Colonic mucosa (tissue), 4 donors: ENCODE measurements at regions not wholly inside any gene's neighbourhood (a gene's known extent, or its start where the extent isn't known, plus 50 kb on each side); places are given as distances from the start of the nearest gene placed in this dataset.

Source experiments
- DNase-seq: peaks from one replicate; pipeline ENCODE4 v3.0.0-alpha.2; 2020
- H3K27ac ChIP-seq: fragments of 200-600 bp; one replicate; pipeline ENCODE4 v1.8.0; 2021
- H3K27me3 ChIP-seq: fragments of 200-600 bp; one replicate; pipeline ENCODE4 v1.8.0; 2021
- H3K36me3 ChIP-seq: fragments of 200-600 bp; one replicate; pipeline ENCODE4 v1.8.0; 2021
- H3K4me1 ChIP-seq: fragments of 200-600 bp; one replicate; pipeline ENCODE4 v1.8.0; 2021; ENCODE audit warnings: mild to moderate bottlenecking
- H3K4me3 ChIP-seq: fragments of 200-600 bp; one replicate; pipeline ENCODE4 v1.8.0; 2021
- H3K9ac ChIP-seq, 2 donors: one replicate each; pipeline ENCODE4 v1.7.0; 2013; ENCODE audit warnings: control low read depth in 2 of 2, low read depth in 2 of 2, low read length in 2 of 2
- H3K9me3 ChIP-seq: fragments of 200-600 bp; one replicate; pipeline ENCODE4 v1.8.0; 2021
- CTCF ChIP-seq: fragments of 200-600 bp; IDR thresholded peaks from one replicate; pipeline ENCODE4 v1.8.0; 2022; ENCODE audit warnings: antibody characterized with exemption, mild to moderate bottlenecking
- intact Hi-C: fragments of 100-400 bp; cut with DNase I; formaldehyde crosslinking; loops from one replicate; pipeline ENCODE4 v1.14.1; 2022
- donor health status: healthy.
- donor health status: DM: no; HTN: no; CAD: no.
- donor health status: DM: no; HTN: no; CAD: no.

GRCh38 chr9:126027566-126027965 is 280.4 kb downstream of the PBX3 start:
- Histone ChIP-seq H3K4me1 (no peaks in the 10 kb centered on the region), H3K36me3 (no peaks in the 10 kb centered on the region), H3K27me3 (no peaks in the 10 kb centered on the region), H3K9ac (no peak overlapping the region), H3K27ac (no peak overlapping the region), H3K9me3 (no peaks in the 10 kb centered on the region), H3K4me3 (no peak overlapping the region)
- no peak for DNase-seq
- TF ChIP-seq CTCF = no peak
- intact Hi-C loops = no loop called here

- TF ChIP-seq CTCF = no peak
- no peaks in the 10 kb centered on the region for H3K4me1 ChIP-seq
- H3K9ac ChIP-seq = no peak overlapping the region
- H3K27ac ChIP-seq = no peak overlapping the region
- H3K27me3 ChIP-seq = no peaks in the 10 kb centered on the region
- intact Hi-C loops = no loop called here
- H3K36me3 ChIP-seq = no peaks in the 10 kb centered on the region
- no peak for DNase-seq
- no peak overlapping the region for H3K4me3 ChIP-seq
- no peaks in the 10 kb centered on the region for H3K9me3 ChIP-seq
These were observed 281.6 kb downstream of the PBX3 start for GRCh38 chr9:126028746-126029145.

- Histone ChIP-seq H3K27me3 (no peaks in the 10 kb centered on the region), H3K4me3 (no peak overlapping the region), H3K9ac (no peak overlapping the region), H3K9me3 (no peaks in the 10 kb centered on the region), H3K27ac (no peak overlapping the region), H3K4me1 (no peaks in the 10 kb centered on the region), H3K36me3 (no peaks in the 10 kb centered on the region)
- intact Hi-C loops = no loop called here
- no peak for DNase-seq
- no peak for TF ChIP-seq CTCF
These were observed 283.5 kb downstream of the PBX3 start for GRCh38 chr9:126030716-126031115.

GRCh38 chr9:126031116-126031515 is 283.9 kb downstream of the PBX3 start:
- intact Hi-C loops = no loop called here
- H3K9me3 ChIP-seq = no peaks in the 10 kb centered on the region
- TF ChIP-seq CTCF = no peak
- no peak for DNase-seq
- no peaks in the 10 kb centered on the region for H3K4me1 ChIP-seq
- H3K27ac ChIP-seq = no peak overlapping the region
- no peaks in the 10 kb centered on the region for H3K36me3 ChIP-seq
- H3K4me3 ChIP-seq = no peak overlapping the region
- H3K9ac ChIP-seq = no peak overlapping the region
- H3K27me3 ChIP-seq = no peaks in the 10 kb centered on the region

- no peaks in the 10 kb centered on the region for H3K4me1 ChIP-seq
- intact Hi-C loops = no loop called here
- no peak overlapping the region for H3K9ac ChIP-seq
- TF ChIP-seq CTCF = no peak
- H3K9me3 ChIP-seq = no peaks in the 10 kb centered on the region
- no peaks in the 10 kb centered on the region for H3K36me3 ChIP-seq
- no peak overlapping the region for H3K4me3 ChIP-seq
- H3K27me3 ChIP-seq = no peaks in the 10 kb centered on the region
- DNase-seq = no peak
- no peak overlapping the region for H3K27ac ChIP-seq
These were observed 285.0 kb downstream of the PBX3 start for GRCh38 chr9:126032135-126032534.

- intact Hi-C loops = no loop called here
- H3K36me3 ChIP-seq = no peaks in the 10 kb centered on the region
- no peak overlapping the region for H3K9ac ChIP-seq
- DNase-seq = no peak
- no peak overlapping the region for H3K4me3 ChIP-seq
- H3K27ac ChIP-seq = no peak overlapping the region
- no peaks in the 10 kb centered on the region for H3K4me1 ChIP-seq
- H3K27me3 ChIP-seq = no peaks in the 10 kb centered on the region
- no peak for TF ChIP-seq CTCF
- H3K9me3 ChIP-seq = no peaks in the 10 kb centered on the region
These were observed 286.1 kb downstream of the PBX3 start for GRCh38 chr9:126033318-126033717.
